Panc1 (cell line): ENCODE measurements at regions not wholly inside any gene's neighbourhood (a gene's known extent, or its start where the extent isn't known, plus 50 kb on each side); places are given as distances from the start of the nearest gene placed in this dataset.

Experiments
- ATAC-seq: fragments of 200-7000 bp; cut with Tn5 transposase; 2 replicates; pipeline ENCODE4 v1.9.1; 2020; ENCODE audit warnings: mild to moderate bottlenecking, moderate library complexity
- BruUV-seq: library from RNA; stranded (reverse); fragments of 400-500 nt; replicated peaks from 2 replicates; lab custom pipeline; 2021; lab: Mats Ljungman, UMichigan
- CTCF ChIA-PET: fragments of 300-600 bp; sonication (Branson Sonifier 250); formaldehyde crosslinking; loops from one replicate; lab custom pipeline; 2022; ENCODE audit warnings: antibody characterized with exemption; lab: Charles Lee
- POLR2A ChIA-PET: fragments of 300-600 bp; sonication (Branson Sonifier 250); formaldehyde crosslinking; loops from one replicate; lab custom pipeline; 2022; ENCODE audit warnings: antibody characterized with exemption; lab: Charles Lee
- DNase-seq: peaks from one replicate; pipeline ENCODE4 v3.0.0-alpha.2; 2010; ENCODE audit warnings: low read depth, low spot score
- H3K27ac ChIP-seq: 2 replicates; pipeline ENCODE4 v1.5.1; 2011; ENCODE audit warnings: mild to moderate bottlenecking, low read length, inconsistent platforms
- H3K27me3 ChIP-seq: fragments of 200-500 bp; sonication (Bioruptor generic); 2 replicates; pipeline ENCODE4 v1.6.0; 2014; ENCODE audit warnings: low read length, inconsistent platforms; ENCODE audit not compliant: control insufficient read depth, insufficient read depth
- H3K36me3 ChIP-seq: fragments of 200-500 bp; sonication (Bioruptor generic); 2 replicates; pipeline ENCODE4 v1.5.1; 2014; ENCODE audit warnings: inconsistent platforms, mild to moderate bottlenecking, low read length, moderate library complexity; ENCODE audit not compliant: control insufficient read depth, insufficient read depth
- H3K4me1 ChIP-seq: 2 replicates; pipeline ENCODE4 v1.5.1; 2011; ENCODE audit warnings: inconsistent platforms, mild to moderate bottlenecking, low read length, moderate library complexity; ENCODE audit not compliant: control insufficient read depth, insufficient read depth
- H3K4me3 ChIP-seq, 2 experiments: 2 replicates each; pipeline ENCODE4 v1.5.1; 2011 to 2012; ENCODE audit warnings: low read depth in 2 of 2, low read length in 2 of 2, mild to moderate bottlenecking in 2 of 2, inconsistent platforms in 1 of 2, moderate library complexity in 1 of 2
- H3K9me3 ChIP-seq: fragments of 200-500 bp; sonication (Bioruptor generic); 2 replicates; pipeline ENCODE4 v1.5.1; 2014; ENCODE audit warnings: low read depth, mild to moderate bottlenecking, inconsistent platforms, low read length, moderate library complexity; ENCODE audit not compliant: control insufficient read depth, insufficient read depth
- POLR2AphosphoS5 ChIP-seq: IDR thresholded peaks from 2 replicates; pipeline ENCODE4 v1.6.1; 2012; ENCODE audit warnings: mild to moderate bottlenecking, low read depth, low read length, moderate library complexity
- SIN3A ChIP-seq: IDR thresholded peaks from 2 replicates; pipeline ENCODE4 v1.6.1; 2012; ENCODE audit warnings: low read depth, mild to moderate bottlenecking, low read length, moderate library complexity, borderline replicate concordance; ENCODE audit not compliant: insufficient read depth
- TCF7L2 ChIP-seq: IDR thresholded peaks from 2 replicates; pipeline ENCODE4 v1.6.1; 2011; ENCODE audit warnings: mild to moderate bottlenecking, low read depth, low read length, inconsistent platforms
- in situ Hi-C: cut with HindIII; loops from 2 replicates; pipeline ENCODE4 v1.10.0; 2016; ENCODE audit warnings: low sequenced_read_pairs, low pct_unique_long_range_greater_than_20kb
- intact Hi-C: fragments of 100-400 bp; cut with micrococcal nuclease; formaldehyde crosslinking; loops from one replicate; pipeline ENCODE4 v1.10.0; 2022; ENCODE audit not compliant: unreplicated experiment
- TF ChIP-seq, protein P1 (sequence below), 2 experiments: IDR thresholded peaks; 2 replicates each; pipeline ENCODE4 v1.6.1; 2011 to 2012; ENCODE audit warnings: low read depth in 2 of 2, control low read depth in 1 of 2, low read length in 1 of 2, mild to moderate bottlenecking in 1 of 2, moderate library complexity in 1 of 2; ENCODE audit not compliant: insufficient read depth in 1 of 2
- TF ChIP-seq, protein P2 (sequence below): fragments of 450-650 bp; IDR thresholded peaks from 2 replicates; pipeline ENCODE4 v1.5.1; 2017; ENCODE audit warnings: mild to moderate bottlenecking

DNA sequence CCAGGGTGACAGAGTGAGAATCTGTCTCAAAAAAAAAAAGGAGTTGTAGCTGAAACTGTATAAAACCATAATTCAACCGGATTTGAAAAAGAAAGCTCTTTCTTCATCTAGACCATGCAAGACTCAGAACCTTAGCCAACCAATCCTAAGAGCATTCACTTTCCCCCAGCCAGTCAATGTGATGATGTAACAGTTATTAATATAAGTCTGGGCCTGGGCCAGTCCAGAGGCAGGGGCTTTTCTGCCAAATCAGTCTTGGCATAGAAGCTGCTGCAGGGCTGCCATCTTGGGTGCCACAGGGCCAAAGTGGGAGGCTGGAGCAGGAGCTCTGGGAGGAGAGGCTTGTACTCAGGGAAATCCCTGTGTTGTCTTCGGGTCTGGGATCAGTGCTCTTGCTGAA lies 288.4 kb downstream of the CLIC5 start:
- no peak overlapping the region for H3K4me3 ChIP-seq
- H3K36me3 ChIP-seq = no peaks in the 10 kb centered on the region
- no peaks in the 10 kb centered on the region for H3K9me3 ChIP-seq
- POLR2A ChIA-PET = no interaction called here
- TF ChIP-seq, protein P1, sequence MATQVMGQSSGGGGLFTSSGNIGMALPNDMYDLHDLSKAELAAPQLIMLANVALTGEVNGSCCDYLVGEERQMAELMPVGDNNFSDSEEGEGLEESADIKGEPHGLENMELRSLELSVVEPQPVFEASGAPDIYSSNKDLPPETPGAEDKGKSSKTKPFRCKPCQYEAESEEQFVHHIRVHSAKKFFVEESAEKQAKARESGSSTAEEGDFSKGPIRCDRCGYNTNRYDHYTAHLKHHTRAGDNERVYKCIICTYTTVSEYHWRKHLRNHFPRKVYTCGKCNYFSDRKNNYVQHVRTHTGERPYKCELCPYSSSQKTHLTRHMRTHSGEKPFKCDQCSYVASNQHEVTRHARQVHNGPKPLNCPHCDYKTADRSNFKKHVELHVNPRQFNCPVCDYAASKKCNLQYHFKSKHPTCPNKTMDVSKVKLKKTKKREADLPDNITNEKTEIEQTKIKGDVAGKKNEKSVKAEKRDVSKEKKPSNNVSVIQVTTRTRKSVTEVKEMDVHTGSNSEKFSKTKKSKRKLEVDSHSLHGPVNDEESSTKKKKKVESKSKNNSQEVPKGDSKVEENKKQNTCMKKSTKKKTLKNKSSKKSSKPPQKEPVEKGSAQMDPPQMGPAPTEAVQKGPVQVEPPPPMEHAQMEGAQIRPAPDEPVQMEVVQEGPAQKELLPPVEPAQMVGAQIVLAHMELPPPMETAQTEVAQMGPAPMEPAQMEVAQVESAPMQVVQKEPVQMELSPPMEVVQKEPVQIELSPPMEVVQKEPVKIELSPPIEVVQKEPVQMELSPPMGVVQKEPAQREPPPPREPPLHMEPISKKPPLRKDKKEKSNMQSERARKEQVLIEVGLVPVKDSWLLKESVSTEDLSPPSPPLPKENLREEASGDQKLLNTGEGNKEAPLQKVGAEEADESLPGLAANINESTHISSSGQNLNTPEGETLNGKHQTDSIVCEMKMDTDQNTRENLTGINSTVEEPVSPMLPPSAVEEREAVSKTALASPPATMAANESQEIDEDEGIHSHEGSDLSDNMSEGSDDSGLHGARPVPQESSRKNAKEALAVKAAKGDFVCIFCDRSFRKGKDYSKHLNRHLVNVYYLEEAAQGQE (IDR thresholded peaks at IDR 0.05; ENCODE audit: insufficient read depth in 1 of 2, low read depth in 2 of 2, low read length in 1 of 2) = no peak
- TF ChIP-seq POLR2AphosphoS5 (no peak), SIN3A (no peak), TCF7L2 (no peak)
- TF ChIP-seq, protein P2, sequence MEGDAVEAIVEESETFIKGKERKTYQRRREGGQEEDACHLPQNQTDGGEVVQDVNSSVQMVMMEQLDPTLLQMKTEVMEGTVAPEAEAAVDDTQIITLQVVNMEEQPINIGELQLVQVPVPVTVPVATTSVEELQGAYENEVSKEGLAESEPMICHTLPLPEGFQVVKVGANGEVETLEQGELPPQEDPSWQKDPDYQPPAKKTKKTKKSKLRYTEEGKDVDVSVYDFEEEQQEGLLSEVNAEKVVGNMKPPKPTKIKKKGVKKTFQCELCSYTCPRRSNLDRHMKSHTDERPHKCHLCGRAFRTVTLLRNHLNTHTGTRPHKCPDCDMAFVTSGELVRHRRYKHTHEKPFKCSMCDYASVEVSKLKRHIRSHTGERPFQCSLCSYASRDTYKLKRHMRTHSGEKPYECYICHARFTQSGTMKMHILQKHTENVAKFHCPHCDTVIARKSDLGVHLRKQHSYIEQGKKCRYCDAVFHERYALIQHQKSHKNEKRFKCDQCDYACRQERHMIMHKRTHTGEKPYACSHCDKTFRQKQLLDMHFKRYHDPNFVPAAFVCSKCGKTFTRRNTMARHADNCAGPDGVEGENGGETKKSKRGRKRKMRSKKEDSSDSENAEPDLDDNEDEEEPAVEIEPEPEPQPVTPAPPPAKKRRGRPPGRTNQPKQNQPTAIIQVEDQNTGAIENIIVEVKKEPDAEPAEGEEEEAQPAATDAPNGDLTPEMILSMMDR = no peak
- CTCF ChIA-PET = interaction anchor here (0.6 kb wide), 1 partner anchor 11 kb away, joined by 3 read pairs; no protein-coding TSS in a partner anchor
- DNase-seq (no peak), ATAC-seq (no peak)
- no peaks in the 10 kb centered on the region for H3K4me1 ChIP-seq
- intact Hi-C loops (no loop called here), in situ Hi-C loops (no loop called here)
- BruUV-seq = no TSS peak
- H3K27me3 ChIP-seq = peaks cover 2% of the 10 kb centered on the region; the same call in 1 of the 2 replicates
- no peak overlapping the region for H3K27ac ChIP-seq

DNA sequence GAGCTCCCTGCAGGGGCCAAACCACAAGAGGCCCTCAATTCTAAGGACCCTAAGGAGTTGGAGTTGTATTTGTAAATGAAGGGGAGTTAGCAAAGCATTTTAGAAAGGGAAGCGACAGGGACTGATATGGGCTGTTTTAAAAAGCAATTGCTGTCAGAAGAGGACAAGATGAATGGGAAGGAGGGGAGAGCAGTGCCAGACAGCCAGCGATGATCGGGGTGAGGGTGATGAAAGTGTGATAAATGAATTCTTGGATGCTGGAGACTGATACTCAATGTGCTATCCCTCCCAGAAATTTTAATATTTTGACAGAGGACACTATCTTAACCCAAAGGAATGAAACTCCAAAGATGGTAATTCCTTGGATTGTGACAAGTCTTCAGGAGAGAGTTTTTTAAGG lies 289.2 kb downstream of the CLIC5 start:
- TF ChIP-seq TCF7L2 (no peak), POLR2AphosphoS5 (no peak)
- Histone ChIP-seq H3K36me3 (no peaks in the 10 kb centered on the region), H3K4me3 (no peak overlapping the region), H3K27ac (no peak overlapping the region), H3K27me3 (no peaks in the 10 kb centered on the region), H3K9me3 (no peaks in the 10 kb centered on the region), H3K4me1 (no peaks in the 10 kb centered on the region)
- CTCF ChIA-PET = interaction anchor here (0.5 kb wide), 1 partner anchor 915 kb away, joined by 3 read pairs; no protein-coding TSS in a partner anchor
- in situ Hi-C loops = no loop called here
- POLR2A ChIA-PET = no interaction called here
- BruUV-seq = no TSS peak
- no peak for ATAC-seq
- DNase-seq = no peak
- intact Hi-C loops = no loop called here

DNA sequence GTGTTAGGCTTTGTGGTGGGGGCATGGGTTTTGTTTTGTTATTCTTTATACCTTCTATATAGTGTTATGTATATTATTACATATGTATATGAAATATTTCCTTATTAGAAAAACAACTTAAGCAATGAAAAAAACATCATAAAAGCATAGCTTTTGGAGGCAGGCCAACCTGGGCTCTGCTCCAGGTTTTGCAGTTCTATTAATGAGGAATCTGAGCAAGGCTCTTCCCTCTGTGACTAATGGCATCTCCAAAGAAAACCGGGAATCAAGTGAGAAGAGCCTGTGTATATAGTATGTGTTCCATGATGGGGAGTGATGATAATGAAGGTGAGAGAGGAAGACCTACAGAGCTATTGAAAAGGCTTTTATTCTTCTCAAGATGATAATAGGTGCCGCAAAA lies 291.1 kb downstream of the CLIC5 start:
- CTCF ChIA-PET = no interaction called here
- in situ Hi-C loops = no loop called here
- Histone ChIP-seq H3K36me3 (no peaks in the 10 kb centered on the region), H3K4me3 (no peak overlapping the region), H3K4me1 (no peaks in the 10 kb centered on the region), H3K27me3 (no peaks in the 10 kb centered on the region), H3K9me3 (no peaks in the 10 kb centered on the region), H3K27ac (no peak overlapping the region)
- BruUV-seq = no TSS peak
- DNase-seq (no peak), ATAC-seq (no peak)
- intact Hi-C loops = no loop called here
- POLR2A ChIA-PET = no interaction called here
- TF ChIP-seq SIN3A (no peak), TCF7L2 (no peak)
- TF ChIP-seq, protein P1 (IDR thresholded peaks at IDR 0.05; ENCODE audit: insufficient read depth in 1 of 2, low read depth in 2 of 2, low read length in 1 of 2) = no peak
